Ishikawa (cell line): ENCODE measurements at regions not wholly inside any gene's neighbourhood (a gene's known extent, or its start where the extent isn't known, plus 50 kb on each side); places are given as distances from the start of the nearest gene placed in this dataset.

ENCODE experiments used
- CEBPB ChIP-seq: IDR thresholded peaks from 2 replicates; pipeline ENCODE4 v1.6.1; 2012
- CREB1 ChIP-seq: IDR thresholded peaks from 2 replicates; pipeline ENCODE4 v1.6.1; 2012; ENCODE audit warnings: low read depth
- EGR1 ChIP-seq: IDR thresholded peaks from 2 replicates; pipeline ENCODE4 v1.6.1; 2012
- EP300 ChIP-seq: IDR thresholded peaks from 2 replicates; pipeline ENCODE4 v1.6.1; 2012; ENCODE audit warnings: borderline replicate concordance
- FOXM1 ChIP-seq: IDR thresholded peaks from 2 replicates; pipeline ENCODE4 v1.6.1; 2012; ENCODE audit warnings: low read depth, borderline replicate concordance
- MAX ChIP-seq: IDR thresholded peaks from 2 replicates; pipeline ENCODE4 v1.6.1; 2012
- NFIC ChIP-seq: IDR thresholded peaks from 2 replicates; pipeline ENCODE4 v1.6.1; 2012
- RAD21 ChIP-seq: IDR thresholded peaks from 2 replicates; pipeline ENCODE4 v1.6.1; 2012; ENCODE audit warnings: low read depth
- REST ChIP-seq: IDR thresholded peaks from 2 replicates; pipeline ENCODE4 v1.6.1; 2012; ENCODE audit warnings: low read depth, mild to moderate bottlenecking
- TAF1 ChIP-seq: IDR thresholded peaks from 2 replicates; pipeline ENCODE4 v1.6.1; 2012; ENCODE audit warnings: low read depth, mild to moderate bottlenecking
- TCF12 ChIP-seq: IDR thresholded peaks from 2 replicates; pipeline ENCODE4 v1.6.1; 2012; ENCODE audit warnings: low read depth
- TEAD4 ChIP-seq: IDR thresholded peaks from 2 replicates; pipeline ENCODE4 v1.6.1; 2012
- USF1 ChIP-seq: IDR thresholded peaks from 2 replicates; pipeline ENCODE4 v1.6.1; 2012
- ZBTB7A ChIP-seq: IDR thresholded peaks from 2 replicates; pipeline ENCODE4 v1.6.1; 2012; ENCODE audit warnings: low read depth

- TF ChIP-seq TAF1 (no peak), CREB1 (no peak), CEBPB (no peak), TCF12 (no peak), RAD21 (no peak), NFIC (no peak), EP300 (no peak), REST (no peak), MAX (no peak), TEAD4 (no peak), USF1 (no peak), FOXM1 (no peak), ZBTB7A (no peak), EGR1 (no peak)
These were observed 530.6 kb upstream of the SPRY2 start for GRCh38 chr13:80871481-80871880.
